WTC11 (cell line): ENCODE measurements at regions not wholly inside any gene's neighbourhood (a gene's known extent, or its start where the extent isn't known, plus 50 kb on each side); places are given as distances from the start of the nearest gene placed in this dataset.
"Not testable (repeated sequence)": the region's sequence is repeated elsewhere in the genome, so short reads cannot be mapped to it uniquely, and the experiment has no call there.

ENCODE experiments used
- ATAC-seq: fragments of 200-7000 bp; cut with Tn5 transposase; 2 replicates; pipeline ENCODE4 v1.10.0; 2021; ENCODE audit warnings: mild to moderate bottlenecking, moderate library complexity
- CTCF ChIA-PET: fragments of 300-600 bp; sonication (Branson Sonifier 250); formaldehyde crosslinking; loops from one replicate; lab custom pipeline; 2021; ENCODE audit warnings: antibody characterized with exemption; lab: Charles Lee
- POLR2A ChIA-PET: fragments of 350-600 bp; sonication (Branson Sonifier 250); formaldehyde crosslinking; loops from one replicate; lab custom pipeline; 2021; ENCODE audit warnings: antibody characterized with exemption; lab: Charles Lee
- DNase-seq: peaks from one replicate; pipeline ENCODE4 v3.0.0; 2021; ENCODE audit warnings: low spot score
- H3K27ac Mint-ChIP-seq: 2 replicates; pipeline ENCODE4 v1.8.0; 2021; ENCODE audit warnings: mixed read lengths
- H3K27me3 Mint-ChIP-seq: 2 replicates; pipeline ENCODE4 v1.8.0; 2021; ENCODE audit warnings: low read depth, mild to moderate bottlenecking, moderate library complexity, mixed read lengths
- H3K36me3 Mint-ChIP-seq: 2 replicates; pipeline ENCODE4 v1.8.0; 2021; ENCODE audit warnings: mixed read lengths
- H3K4me1 Mint-ChIP-seq: 2 replicates; pipeline ENCODE4 v1.8.0; 2022; ENCODE audit warnings: mixed read lengths
- H3K4me3 Mint-ChIP-seq: 2 replicates; pipeline ENCODE4 v1.8.0; 2021; ENCODE audit warnings: mild to moderate bottlenecking, moderate library complexity, mixed read lengths
- H3K9me3 Mint-ChIP-seq: 2 replicates; pipeline ENCODE4 v1.8.0; 2021; ENCODE audit warnings: mixed read lengths
- CDX4 ChIP-seq: fragments of 250-450 bp; sonication (Bioruptor Pico); IDR thresholded peaks from 2 replicates; pipeline ENCODE4 v1.9.0; 2021; ENCODE audit warnings: moderate library complexity, mild to moderate bottlenecking, inconsistent platforms, borderline replicate concordance
- E2F4 ChIP-seq: sonication (generic); formaldehyde crosslinking; IDR thresholded peaks from 2 replicates; pipeline ENCODE4 v1.8.1; 2022; ENCODE audit warnings: low read depth, mild to moderate bottlenecking, moderate library complexity, missing genetic modification reagents, borderline replicate concordance
- ETV6 ChIP-seq: sonication (generic); formaldehyde crosslinking; IDR thresholded peaks from 2 replicates; pipeline ENCODE4 v1.8.1; 2022; ENCODE audit warnings: mild to moderate bottlenecking, missing genetic modification reagents
- FOXJ3 ChIP-seq: sonication (generic); formaldehyde crosslinking; IDR thresholded peaks from 2 replicates; pipeline ENCODE4 v1.9.0; 2021; ENCODE audit warnings: missing genetic modification reagents, mild to moderate bottlenecking, borderline replicate concordance
- GRHL2 ChIP-seq: fragments of 250-450 bp; sonication (Bioruptor Pico); IDR thresholded peaks from 2 replicates; pipeline ENCODE4 v1.8.0; 2022; ENCODE audit warnings: mild to moderate bottlenecking, moderate library complexity; ENCODE audit not compliant: insufficient replicate concordance, severe bottlenecking
- JUN ChIP-seq: sonication (generic); formaldehyde crosslinking; IDR thresholded peaks from 2 replicates; pipeline ENCODE4 v1.8.0; 2023; ENCODE audit warnings: mild to moderate bottlenecking, missing genetic modification reagents
- NFE2L1 ChIP-seq: sonication (generic); formaldehyde crosslinking; IDR thresholded peaks from 2 replicates; pipeline ENCODE4 v1.8.1; 2023; ENCODE audit warnings: missing genetic modification reagents
- NFYB ChIP-seq: sonication (generic); formaldehyde crosslinking; conservative IDR thresholded peaks from 2 replicates; pipeline ENCODE4 v1.8.0; 2022; ENCODE audit warnings: low read depth, missing genetic modification reagents
- NR2C2 ChIP-seq: sonication (generic); formaldehyde crosslinking; IDR thresholded peaks from 2 replicates; pipeline ENCODE4 v1.8.0; 2022; ENCODE audit warnings: mild to moderate bottlenecking, missing genetic modification reagents
- RORB ChIP-seq: fragments of 250-450 bp; sonication (Bioruptor Pico); IDR thresholded peaks from 2 replicates; pipeline ENCODE4 v1.9.0; 2021; ENCODE audit warnings: mild to moderate bottlenecking
- STAT6 ChIP-seq: sonication (generic); formaldehyde crosslinking; conservative IDR thresholded peaks from 2 replicates; pipeline ENCODE4 v1.8.1; 2023; ENCODE audit warnings: mild to moderate bottlenecking, low read depth, missing genetic modification reagents, moderate library complexity
- USF1 ChIP-seq: sonication (generic); formaldehyde crosslinking; IDR thresholded peaks from 2 replicates; pipeline ENCODE4 v1.8.0; 2022; ENCODE audit warnings: mild to moderate bottlenecking, missing genetic modification reagents
- ZNF121 ChIP-seq: sonication (generic); formaldehyde crosslinking; IDR thresholded peaks from 2 replicates; pipeline ENCODE4 v1.8.0; 2023; ENCODE audit warnings: missing genetic modification reagents
- ZNF232 ChIP-seq: sonication (generic); formaldehyde crosslinking; IDR thresholded peaks from 2 replicates; pipeline ENCODE4 v1.8.0; 2022; ENCODE audit warnings: mild to moderate bottlenecking, missing genetic modification reagents
- ZNF317 ChIP-seq: sonication (generic); formaldehyde crosslinking; IDR thresholded peaks from 2 replicates; pipeline ENCODE4 v1.8.1; 2023; ENCODE audit warnings: low read depth, mild to moderate bottlenecking, moderate library complexity, missing genetic modification reagents, borderline replicate concordance
- ZNF423 ChIP-seq: fragments of 250-450 bp; sonication (Bioruptor Pico); IDR thresholded peaks from 2 replicates; pipeline ENCODE4 v2.1.2; 2022; ENCODE audit warnings: mild to moderate bottlenecking, moderate library complexity
- ZNF512 ChIP-seq: sonication (generic); formaldehyde crosslinking; IDR thresholded peaks from 2 replicates; pipeline ENCODE4 v1.8.1; 2022; ENCODE audit warnings: missing genetic modification reagents, borderline replicate concordance
- TF ChIP-seq, protein P1 (sequence below): sonication (generic); formaldehyde crosslinking; IDR thresholded peaks from 2 replicates; pipeline ENCODE4 v1.8.1; 2023; ENCODE audit warnings: mild to moderate bottlenecking, missing genetic modification reagents, borderline replicate concordance
- TF ChIP-seq, protein P2 (sequence below): sonication (generic); formaldehyde crosslinking; IDR thresholded peaks from 2 replicates; pipeline ENCODE4 v1.8.1; 2023; ENCODE audit warnings: mild to moderate bottlenecking, moderate library complexity, missing genetic modification reagents

DNA sequence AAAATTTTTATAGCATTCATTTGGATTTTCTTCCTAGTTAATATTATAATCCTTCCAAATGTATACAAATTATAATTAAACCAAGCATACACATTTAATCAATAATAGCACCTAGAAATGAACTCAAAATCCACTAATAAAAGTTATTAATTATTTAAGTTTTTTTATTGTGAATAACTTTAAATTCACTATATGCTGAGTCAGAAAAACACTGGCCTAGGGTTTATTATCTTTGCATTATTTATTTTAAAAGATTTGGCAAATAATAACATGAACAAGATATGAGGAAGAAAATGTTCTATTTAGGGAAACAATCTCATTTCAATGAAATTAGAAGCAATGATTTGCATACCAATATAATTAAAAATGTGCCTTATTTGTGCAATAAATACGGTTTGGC, 951.5 kb downstream of the KCNT2 start:
- H3K9me3 Mint-ChIP-seq = peaks cover 12% of the 10 kb centered on the region
- CTCF ChIA-PET = no interaction called here

GRCh38 chr1:195648875-195649274, 959.4 kb downstream of the KCNT2 start:
- H3K4me3 Mint-ChIP-seq, H3K4me1 Mint-ChIP-seq, H3K27me3 Mint-ChIP-seq, H3K27ac Mint-ChIP-seq, POLR2A ChIA-PET, DNase-seq, H3K36me3 Mint-ChIP-seq, ATAC-seq, CTCF ChIA-PET: not testable (repeated sequence)
- peaks cover 28% of the 10 kb centered on the region for H3K9me3 Mint-ChIP-seq

More for the DNA sequence above, 951.5 kb downstream of the KCNT2 start:
- POLR2A ChIA-PET = no interaction called here
- no peaks in the 10 kb centered on the region for H3K36me3 Mint-ChIP-seq
- ATAC-seq (no peak), DNase-seq (no peak)
- no peak overlapping the region for H3K27ac Mint-ChIP-seq
- no peaks in the 10 kb centered on the region for H3K27me3 Mint-ChIP-seq
- no peaks in the 10 kb centered on the region for H3K4me1 Mint-ChIP-seq
- no peak overlapping the region for H3K4me3 Mint-ChIP-seq
- TF ChIP-seq ZNF512 (CRISPR knock-in tag) (no peak), ZNF317 (CRISPR knock-in tag) (no peak), GRHL2 (CRISPR knock-in tag) (no peak), NR2C2 (CRISPR knock-in tag) (no peak), CDX4 (CRISPR knock-in tag) (no peak), RORB (CRISPR knock-in tag) (no peak), ZNF423 (CRISPR knock-in tag) (no peak), ZNF232 (CRISPR knock-in tag) (no peak), NFYB (CRISPR knock-in tag) (no peak)
- TF ChIP-seq, protein P1, sequence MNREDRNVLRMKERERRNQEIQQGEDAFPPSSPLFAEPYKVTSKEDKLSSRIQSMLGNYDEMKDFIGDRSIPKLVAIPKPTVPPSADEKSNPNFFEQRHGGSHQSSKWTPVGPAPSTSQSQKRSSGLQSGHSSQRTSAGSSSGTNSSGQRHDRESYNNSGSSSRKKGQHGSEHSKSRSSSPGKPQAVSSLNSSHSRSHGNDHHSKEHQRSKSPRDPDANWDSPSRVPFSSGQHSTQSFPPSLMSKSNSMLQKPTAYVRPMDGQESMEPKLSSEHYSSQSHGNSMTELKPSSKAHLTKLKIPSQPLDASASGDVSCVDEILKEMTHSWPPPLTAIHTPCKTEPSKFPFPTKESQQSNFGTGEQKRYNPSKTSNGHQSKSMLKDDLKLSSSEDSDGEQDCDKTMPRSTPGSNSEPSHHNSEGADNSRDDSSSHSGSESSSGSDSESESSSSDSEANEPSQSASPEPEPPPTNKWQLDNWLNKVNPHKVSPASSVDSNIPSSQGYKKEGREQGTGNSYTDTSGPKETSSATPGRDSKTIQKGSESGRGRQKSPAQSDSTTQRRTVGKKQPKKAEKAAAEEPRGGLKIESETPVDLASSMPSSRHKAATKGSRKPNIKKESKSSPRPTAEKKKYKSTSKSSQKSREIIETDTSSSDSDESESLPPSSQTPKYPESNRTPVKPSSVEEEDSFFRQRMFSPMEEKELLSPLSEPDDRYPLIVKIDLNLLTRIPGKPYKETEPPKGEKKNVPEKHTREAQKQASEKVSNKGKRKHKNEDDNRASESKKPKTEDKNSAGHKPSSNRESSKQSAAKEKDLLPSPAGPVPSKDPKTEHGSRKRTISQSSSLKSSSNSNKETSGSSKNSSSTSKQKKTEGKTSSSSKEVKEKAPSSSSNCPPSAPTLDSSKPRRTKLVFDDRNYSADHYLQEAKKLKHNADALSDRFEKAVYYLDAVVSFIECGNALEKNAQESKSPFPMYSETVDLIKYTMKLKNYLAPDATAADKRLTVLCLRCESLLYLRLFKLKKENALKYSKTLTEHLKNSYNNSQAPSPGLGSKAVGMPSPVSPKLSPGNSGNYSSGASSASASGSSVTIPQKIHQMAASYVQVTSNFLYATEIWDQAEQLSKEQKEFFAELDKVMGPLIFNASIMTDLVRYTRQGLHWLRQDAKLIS (CRISPR knock-in tag) = no peak
- TF ChIP-seq, protein P2, sequence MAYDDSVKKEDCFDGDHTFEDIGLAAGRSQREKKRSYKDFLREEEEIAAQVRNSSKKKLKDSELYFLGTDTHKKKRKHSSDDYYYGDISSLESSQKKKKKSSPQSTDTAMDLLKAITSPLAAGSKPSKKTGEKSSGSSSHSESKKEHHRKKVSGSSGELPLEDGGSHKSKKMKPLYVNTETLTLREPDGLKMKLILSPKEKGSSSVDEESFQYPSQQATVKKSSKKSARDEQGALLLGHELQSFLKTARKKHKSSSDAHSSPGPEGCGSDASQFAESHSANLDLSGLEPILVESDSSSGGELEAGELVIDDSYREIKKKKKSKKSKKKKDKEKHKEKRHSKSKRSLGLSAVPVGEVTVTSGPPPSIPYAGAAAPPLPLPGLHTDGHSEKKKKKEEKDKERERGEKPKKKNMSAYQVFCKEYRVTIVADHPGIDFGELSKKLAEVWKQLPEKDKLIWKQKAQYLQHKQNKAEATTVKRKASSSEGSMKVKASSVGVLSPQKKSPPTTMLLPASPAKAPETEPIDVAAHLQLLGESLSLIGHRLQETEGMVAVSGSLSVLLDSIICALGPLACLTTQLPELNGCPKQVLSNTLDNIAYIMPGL = no peak

DNA sequence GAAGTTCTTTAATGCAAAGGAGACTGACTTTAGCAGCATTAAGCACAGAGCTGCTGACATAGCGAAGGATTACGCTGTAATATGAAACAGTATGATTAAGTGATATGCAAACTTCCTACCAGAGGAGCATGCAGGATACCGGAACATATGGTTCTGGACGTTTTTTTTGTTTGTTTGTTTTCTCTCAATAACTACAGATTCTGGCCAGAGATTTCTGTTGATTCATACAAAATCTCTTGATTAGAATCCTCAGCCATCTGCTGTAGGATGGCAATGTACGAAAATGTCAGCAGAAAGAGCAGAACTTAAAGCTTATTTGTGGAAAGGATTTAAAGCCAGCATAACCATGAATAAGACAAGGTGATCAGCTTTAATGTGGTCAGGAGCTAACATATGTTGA, 970.7 kb downstream of the KCNT2 start:
- DNase-seq (no peak), ATAC-seq (no peak)
- H3K27me3 Mint-ChIP-seq = no peaks in the 10 kb centered on the region
- H3K4me1 Mint-ChIP-seq = no peaks in the 10 kb centered on the region
- no peak overlapping the region for H3K27ac Mint-ChIP-seq
- no peaks in the 10 kb centered on the region; the same call in 1 of the 2 replicates for H3K9me3 Mint-ChIP-seq
- POLR2A ChIA-PET = no interaction called here
- CTCF ChIA-PET = no interaction called here
- H3K4me3 Mint-ChIP-seq = no peak overlapping the region
- H3K36me3 Mint-ChIP-seq = no peaks in the 10 kb centered on the region
- no peak for TF ChIP-seq ZNF121 (CRISPR knock-in tag)
- TF ChIP-seq STAT6 (CRISPR knock-in tag) = no peak
- TF ChIP-seq CDX4 (CRISPR knock-in tag) = no peak
- no peak for TF ChIP-seq JUN (CRISPR knock-in tag)
- no peak for TF ChIP-seq ETV6 (CRISPR knock-in tag)
- TF ChIP-seq NFE2L1 = no peak
- TF ChIP-seq FOXJ3 (CRISPR knock-in tag) = no peak
- no peak for TF ChIP-seq USF1
- no peak for TF ChIP-seq E2F4 (CRISPR knock-in tag)
